ENCODE measurements at regions not wholly inside any gene's neighbourhood (a gene's known extent, or its start where the extent isn't known, plus 50 kb on each side); places are given as distances from the start of the nearest gene placed in this dataset.

DNA sequence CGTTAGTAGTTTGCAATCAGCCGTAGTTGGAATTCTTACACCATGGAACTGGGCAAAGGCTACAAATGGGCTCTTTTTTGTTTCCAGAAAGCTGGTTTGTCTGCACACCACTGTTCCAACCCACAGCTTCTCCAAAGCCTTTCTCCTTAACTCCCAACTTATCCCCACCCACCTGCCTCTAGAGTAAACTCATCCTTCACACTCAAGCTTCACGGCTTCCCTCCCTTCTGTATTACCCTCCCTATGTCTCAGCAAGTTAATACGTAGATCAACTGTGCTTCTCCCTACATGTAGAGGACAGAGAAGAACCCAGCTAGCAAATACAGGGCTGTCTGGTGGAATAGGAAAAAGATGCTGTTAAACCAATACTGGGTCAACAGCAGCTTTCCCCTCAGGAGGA, 363.0 kb upstream of the IL12A start (continued):
- TF ChIP-seq FOSL1 (IDR thresholded peaks at IDR 0.05; ENCODE audit: low read depth) = no peak
- no peak for TF ChIP-seq ELF1 (IDR thresholded peaks at IDR 0.05; ENCODE audit: borderline replicate concordance, low read depth)
- TF ChIP-seq, protein P1, sequence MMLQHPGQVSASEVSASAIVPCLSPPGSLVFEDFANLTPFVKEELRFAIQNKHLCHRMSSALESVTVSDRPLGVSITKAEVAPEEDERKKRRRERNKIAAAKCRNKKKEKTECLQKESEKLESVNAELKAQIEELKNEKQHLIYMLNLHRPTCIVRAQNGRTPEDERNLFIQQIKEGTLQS (IDR thresholded peaks at IDR 0.05) = no peak

DNA sequence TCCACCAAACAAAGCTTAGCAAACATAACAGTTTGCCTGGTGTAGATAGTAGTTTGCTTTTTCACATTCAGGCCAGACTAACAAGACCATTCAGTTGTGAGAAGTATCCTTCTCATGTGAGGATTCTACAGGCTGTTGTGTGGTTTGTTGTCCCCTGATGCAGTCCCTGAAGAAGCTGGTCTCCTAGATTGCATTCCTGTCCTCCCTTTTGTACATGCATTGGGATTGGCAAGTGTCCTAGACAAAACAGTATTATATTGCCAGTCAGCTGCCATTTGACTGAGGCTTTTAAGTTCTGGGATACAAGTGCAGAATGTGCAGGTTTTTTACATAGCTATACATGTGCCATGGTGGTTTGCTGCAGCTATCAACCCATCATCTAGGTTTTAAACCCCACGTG, 362.0 kb upstream of the IL12A start:
- ChIA-PET POLR2A (no interaction called here), CTCF (no interaction called here), RAD21 (ENCODE audit: low non-redundant PET in 1 of 2, low total read pairs in 2 of 2, uncharacterized antibody in 2 of 2, unreplicated experiment in 2 of 2) (no interaction called here)
- Histone ChIP-seq H3K36me3 (ENCODE audit: control insufficient read depth in 1 of 2, insufficient read depth in 2 of 2, low read length in 2 of 2) (no peaks in the 10 kb centered on the region), H2AFZ (ENCODE audit: low read depth, low read length, poor library complexity, severe bottlenecking) (no peak overlapping the region), H3K9ac (ENCODE audit: low read length) (no peak overlapping the region), H3K4me3 (replicated peaks in 1 of 2; ENCODE audit: low read depth in 1 of 2, low read length in 2 of 2) (no peak overlapping the region), H3K27me3 (ENCODE audit: insufficient read depth, low read length) (no peaks in the 10 kb centered on the region), H3K27ac (ENCODE audit: low read depth, low read length) (no peak overlapping the region), H3K79me2 (ENCODE audit: insufficient read depth, low read length) (no peaks in the 10 kb centered on the region), H3K9me2 (ENCODE audit: insufficient read depth) (no peaks in the 10 kb centered on the region), H3K4me2 (ENCODE audit: low read length) (no peak overlapping the region), H3K4me1 (ENCODE audit: control insufficient read depth in 1 of 2, insufficient read depth in 2 of 2, low read length in 2 of 2) (no peaks in the 10 kb centered on the region), H3K9me3 (ENCODE audit: control insufficient read depth in 1 of 2, insufficient read depth in 1 of 2, low read depth in 1 of 2, low read length in 2 of 2) (no peaks in the 10 kb centered on the region), H4K20me1 (ENCODE audit: insufficient read depth) (no peaks in the 10 kb centered on the region)
- ATAC-seq (no peak), DNase-seq (ENCODE audit: low read depth, low spot score) (no peak)
- BruUV-seq (replicated peaks) = no TSS peak
- TF ChIP-seq POLR2A (IDR thresholded peaks at IDR 0.05; ENCODE audit: borderline replicate concordance, extremely low read depth, insufficient read depth, insufficient read length) = no peak
- TF ChIP-seq ZFX (IDR thresholded peaks at IDR 0.05) = no peak
- TF ChIP-seq POLR2AphosphoS5 (IDR thresholded peaks at IDR 0.05; ENCODE audit: low read depth, low read length) = no peak
- TF ChIP-seq SIN3A (IDR thresholded peaks at IDR 0.05; ENCODE audit: low read depth) = no peak
- TF ChIP-seq TCF7L2 (IDR thresholded peaks at IDR 0.05; ENCODE audit: borderline replicate concordance, extremely low read depth, insufficient read depth, insufficient read length) = no peak
- intact Hi-C loops (cut with micrococcal nuclease) = no loop called here

DNA sequence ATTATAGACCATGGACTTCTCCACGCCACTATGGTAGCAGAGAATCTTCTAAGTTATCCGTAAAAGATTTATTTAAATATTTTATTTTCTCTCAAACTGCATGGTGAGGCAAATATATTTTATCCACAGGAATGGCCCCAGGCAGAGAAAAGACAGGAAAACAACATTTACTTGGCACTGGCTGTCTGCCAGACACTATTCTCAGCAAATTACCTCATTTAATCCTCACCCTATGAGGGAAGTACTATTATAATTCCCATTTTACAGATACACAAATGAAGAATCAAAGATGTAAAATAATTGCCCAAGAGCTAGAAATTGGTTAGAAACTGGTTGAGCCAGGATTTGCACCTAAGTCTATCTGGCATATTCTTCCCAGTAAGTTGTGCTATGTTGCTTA, 361.4 kb upstream of the IL12A start:
- H3K9me3 ChIP-seq (ENCODE audit: control insufficient read depth in 1 of 2, insufficient read depth in 1 of 2, low read depth in 1 of 2, low read length in 2 of 2) = no peaks in the 10 kb centered on the region
- H3K9me2 ChIP-seq (ENCODE audit: insufficient read depth) = no peaks in the 10 kb centered on the region
- BruUV-seq (replicated peaks) = no TSS peak
- no peak for TF ChIP-seq ZNF274 (IDR thresholded peaks at IDR 0.05; ENCODE audit: low read depth, low read length)
- no peak for TF ChIP-seq JUND (IDR thresholded peaks at IDR 0.05)
- TF ChIP-seq, protein P2, sequence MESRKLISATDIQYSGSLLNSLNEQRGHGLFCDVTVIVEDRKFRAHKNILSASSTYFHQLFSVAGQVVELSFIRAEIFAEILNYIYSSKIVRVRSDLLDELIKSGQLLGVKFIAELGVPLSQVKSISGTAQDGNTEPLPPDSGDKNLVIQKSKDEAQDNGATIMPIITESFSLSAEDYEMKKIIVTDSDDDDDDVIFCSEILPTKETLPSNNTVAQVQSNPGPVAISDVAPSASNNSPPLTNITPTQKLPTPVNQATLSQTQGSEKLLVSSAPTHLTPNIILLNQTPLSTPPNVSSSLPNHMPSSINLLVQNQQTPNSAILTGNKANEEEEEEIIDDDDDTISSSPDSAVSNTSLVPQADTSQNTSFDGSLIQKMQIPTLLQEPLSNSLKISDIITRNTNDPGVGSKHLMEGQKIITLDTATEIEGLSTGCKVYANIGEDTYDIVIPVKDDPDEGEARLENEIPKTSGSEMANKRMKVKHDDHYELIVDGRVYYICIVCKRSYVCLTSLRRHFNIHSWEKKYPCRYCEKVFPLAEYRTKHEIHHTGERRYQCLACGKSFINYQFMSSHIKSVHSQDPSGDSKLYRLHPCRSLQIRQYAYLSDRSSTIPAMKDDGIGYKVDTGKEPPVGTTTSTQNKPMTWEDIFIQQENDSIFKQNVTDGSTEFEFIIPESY (IDR thresholded peaks at IDR 0.05; ENCODE audit: extremely low read depth, insufficient replicate concordance, low read length) = no peak
- TF ChIP-seq, protein P1 (IDR thresholded peaks at IDR 0.05) = no peak
- TF ChIP-seq EZH2phosphoT487 (IDR thresholded peaks at IDR 0.05; ENCODE audit: borderline replicate concordance) = no peak
- TF ChIP-seq, protein P3, sequence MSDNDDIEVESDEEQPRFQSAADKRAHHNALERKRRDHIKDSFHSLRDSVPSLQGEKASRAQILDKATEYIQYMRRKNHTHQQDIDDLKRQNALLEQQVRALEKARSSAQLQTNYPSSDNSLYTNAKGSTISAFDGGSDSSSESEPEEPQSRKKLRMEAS (IDR thresholded peaks at IDR 0.05) = no peak
- ATAC-seq (no peak), DNase-seq (ENCODE audit: low read depth, low spot score) (no peak)
- H3K9ac ChIP-seq (ENCODE audit: low read length) = no peak overlapping the region
- H4K20me1 ChIP-seq (ENCODE audit: insufficient read depth) = no peaks in the 10 kb centered on the region
- H3K4me2 ChIP-seq (ENCODE audit: low read length) = no peak overlapping the region
- intact Hi-C loops (cut with micrococcal nuclease) = no loop called here
- ChIA-PET POLR2A (no interaction called here), CTCF (no interaction called here), RAD21 (ENCODE audit: low non-redundant PET in 1 of 2, low total read pairs in 2 of 2, uncharacterized antibody in 2 of 2, unreplicated experiment in 2 of 2) (no interaction called here)
- no peak overlapping the region for H3K27ac ChIP-seq (ENCODE audit: low read depth, low read length)
- H3K4me3 ChIP-seq (replicated peaks in 1 of 2; ENCODE audit: low read depth in 1 of 2, low read length in 2 of 2) = no peak overlapping the region
- peaks cover 0 to 1% of the 10 kb centered on the region in 2 experiments; a peak in 2 of 4 replicates for H3K4me1 ChIP-seq (ENCODE audit: control insufficient read depth in 1 of 2, insufficient read depth in 2 of 2, low read length in 2 of 2)
- no peaks in the 10 kb centered on the region for H3K79me2 ChIP-seq (ENCODE audit: insufficient read depth, low read length)
- no peak overlapping the region for H2AFZ ChIP-seq (ENCODE audit: low read depth, low read length, poor library complexity, severe bottlenecking)
- no peaks in the 10 kb centered on the region for H3K36me3 ChIP-seq (ENCODE audit: control insufficient read depth in 1 of 2, insufficient read depth in 2 of 2, low read length in 2 of 2)
- no peaks in the 10 kb centered on the region for H3K27me3 ChIP-seq (ENCODE audit: insufficient read depth, low read length)

Data from HCT116 (cell line).